H9 (cell line): ENCODE measurements at regions not wholly inside any gene's neighbourhood (a gene's known extent, or its start where the extent isn't known, plus 50 kb on each side); places are given as distances from the start of the nearest gene placed in this dataset.

ENCODE experiments used
- DNase-seq: peaks from one replicate; pipeline ENCODE4 v3.0.0-alpha.2; 2017
- H2AFZ ChIP-seq: one replicate; pipeline ENCODE4 v1.6.1; 2013; ENCODE audit warnings: mild to moderate bottlenecking, low read length, control low read depth, moderate library complexity
- H2AK5ac ChIP-seq: 2 replicates; pipeline ENCODE4 v1.6.1; 2013; ENCODE audit warnings: low read length, control low read depth, mixed read lengths; ENCODE audit not compliant: insufficient read length
- H2BK120ac ChIP-seq: one replicate; pipeline ENCODE4 v1.6.1; 2013; ENCODE audit warnings: low read depth, mild to moderate bottlenecking, low read length, control low read depth, inconsistent platforms; ENCODE audit not compliant: poor library complexity, severe bottlenecking
- H2BK12ac ChIP-seq: 2 replicates; pipeline ENCODE4 v1.6.1; 2013; ENCODE audit warnings: low read length, control low read depth, mixed read lengths, low read depth; ENCODE audit not compliant: insufficient read length
- H2BK15ac ChIP-seq: 2 replicates; pipeline ENCODE4 v1.6.1; 2013; ENCODE audit warnings: low read depth, low read length, control low read depth
- H2BK20ac ChIP-seq: one replicate; pipeline ENCODE4 v1.6.1; 2013; ENCODE audit warnings: low read depth, mild to moderate bottlenecking, low read length, control low read depth, inconsistent platforms; ENCODE audit not compliant: poor library complexity, severe bottlenecking
- H2BK5ac ChIP-seq: 2 replicates; pipeline ENCODE4 v1.6.1; 2013; ENCODE audit warnings: low read length, control low read depth, mixed read lengths; ENCODE audit not compliant: insufficient read length
- H3K14ac ChIP-seq: 2 replicates; pipeline ENCODE4 v1.6.1; 2013; ENCODE audit warnings: low read length, control low read depth; ENCODE audit not compliant: insufficient read depth
- H3K18ac ChIP-seq: 2 replicates; pipeline ENCODE4 v1.6.1; 2013; ENCODE audit warnings: low read depth, mild to moderate bottlenecking, mixed read lengths, low read length, control low read depth; ENCODE audit not compliant: insufficient read length
- H3K23ac ChIP-seq: 2 replicates; pipeline ENCODE4 v1.6.1; 2013; ENCODE audit warnings: low read length, control low read depth, mixed read lengths, low read depth; ENCODE audit not compliant: insufficient read length
- H3K23me2 ChIP-seq: 2 replicates; pipeline ENCODE4 v1.6.1; 2013; ENCODE audit warnings: low read depth, mild to moderate bottlenecking, mixed read lengths, low read length, control low read depth; ENCODE audit not compliant: insufficient read length, poor library complexity, severe bottlenecking
- H3K27ac ChIP-seq: 2 replicates; pipeline ENCODE4 v1.5.1; 2013; ENCODE audit warnings: low read length, control low read depth, mixed read lengths, low read depth; ENCODE audit not compliant: insufficient read length
- H3K27me3 ChIP-seq: 2 replicates; pipeline ENCODE4 v1.6.1; 2013; ENCODE audit warnings: low read length, control low read depth, inconsistent platforms; ENCODE audit not compliant: insufficient read depth
- H3K4ac ChIP-seq: 2 replicates; pipeline ENCODE4 v1.6.1; 2013; ENCODE audit warnings: low read depth, mild to moderate bottlenecking, control low read depth, inconsistent platforms, low read length, moderate library complexity
- H3K4me1 ChIP-seq: 2 replicates; pipeline ENCODE4 v1.6.1; 2013; ENCODE audit warnings: low read length, control low read depth, inconsistent platforms; ENCODE audit not compliant: insufficient read depth
- H3K4me2 ChIP-seq: 2 replicates; pipeline ENCODE4 v1.6.1; 2013; ENCODE audit warnings: low read length, control low read depth, mixed read lengths; ENCODE audit not compliant: insufficient read length, insufficient read depth
- H3K56ac ChIP-seq: 2 replicates; pipeline ENCODE4 v1.6.1; 2013; ENCODE audit warnings: low read depth, mild to moderate bottlenecking, mixed read lengths, low read length, control low read depth; ENCODE audit not compliant: insufficient read length
- H3K79me1 ChIP-seq: 2 replicates; pipeline ENCODE4 v1.6.1; 2013; ENCODE audit warnings: low read depth, mild to moderate bottlenecking, moderate library complexity, low read length, control low read depth, inconsistent platforms; ENCODE audit not compliant: insufficient read depth, poor library complexity, severe bottlenecking
- H3K79me2 ChIP-seq: 2 replicates; pipeline ENCODE4 v1.6.1; 2013; ENCODE audit warnings: low read length, control low read depth, inconsistent platforms; ENCODE audit not compliant: insufficient read depth
- H3K9ac ChIP-seq: 2 replicates; pipeline ENCODE4 v1.6.1; 2013; ENCODE audit warnings: low read length, control low read depth, mixed read lengths; ENCODE audit not compliant: insufficient read length; ENCODE audit errors: extremely low read depth
- H3K9me3 ChIP-seq: one replicate; pipeline ENCODE4 v1.6.1; 2013; ENCODE audit warnings: low read depth, low read length, inconsistent platforms; ENCODE audit not compliant: control insufficient read depth
- H3T11ph ChIP-seq: one replicate; pipeline ENCODE4 v1.6.1; 2013; ENCODE audit warnings: mild to moderate bottlenecking, low read length, control low read depth, inconsistent platforms
- H4K20me1 ChIP-seq: one replicate; pipeline ENCODE4 v1.6.1; 2013; ENCODE audit not compliant: control insufficient read depth, insufficient read length, insufficient read depth
- H4K5ac ChIP-seq: 2 replicates; pipeline ENCODE4 v1.6.1; 2013; ENCODE audit warnings: low read depth, mild to moderate bottlenecking, mixed read lengths, low read length, control low read depth; ENCODE audit not compliant: insufficient read length
- H4K8ac ChIP-seq: replicated peaks from 2 replicates; pipeline ENCODE4 v1.6.1; 2013; ENCODE audit warnings: low read length, control low read depth, mixed read lengths, low read depth; ENCODE audit not compliant: insufficient read length
- H4K91ac ChIP-seq: 2 replicates; pipeline ENCODE4 v1.6.1; 2013; ENCODE audit warnings: low read depth, mild to moderate bottlenecking, moderate library complexity, mixed read lengths, low read length, control low read depth; ENCODE audit not compliant: insufficient read length
- H3K27ac Mint-ChIP-seq, 3 experiments: 2 replicates in 2 of 3; 3 replicates in 1 of 3; pipeline ENCODE4 v1.8.0; 2020 to 2021; ENCODE audit warnings: mixed read lengths in 3 of 3, mild to moderate bottlenecking in 1 of 3, moderate library complexity in 1 of 3
- H3K27me3 Mint-ChIP-seq: 2 replicates; pipeline ENCODE4 v1.8.0; 2021; ENCODE audit warnings: low read depth, mild to moderate bottlenecking, moderate library complexity, mixed read lengths
- H3K36me3 Mint-ChIP-seq, 3 experiments: 2 replicates in 2 of 3; 3 replicates in 1 of 3; pipeline ENCODE4 v1.8.0; 2020 to 2021; ENCODE audit warnings: low read depth in 3 of 3, mixed read lengths in 3 of 3; ENCODE audit not compliant: insufficient read depth in 1 of 3
- H3K4me1 Mint-ChIP-seq, 2 experiments: 2 replicates each; pipeline ENCODE4 v1.8.0; 2020; ENCODE audit warnings: mixed read lengths in 2 of 2
- H3K4me3 Mint-ChIP-seq, 2 experiments: 2 replicates in 1 of 2; 3 replicates in 1 of 2; pipeline ENCODE4 v1.8.0; 2020 to 2021; ENCODE audit warnings: mild to moderate bottlenecking in 2 of 2, mixed read lengths in 2 of 2, moderate library complexity in 1 of 2
- H3K9me3 Mint-ChIP-seq, 2 experiments: 2 replicates in 1 of 2; 3 replicates in 1 of 2; pipeline ENCODE4 v1.8.0; 2020; ENCODE audit warnings: mild to moderate bottlenecking in 2 of 2, mixed read lengths in 2 of 2, moderate library complexity in 1 of 2
- CTCF ChIP-seq: fragments of 200-600 bp; sonication (generic); conservative IDR thresholded peaks from 3 replicates; pipeline ENCODE4 v1.8.0; 2021; ENCODE audit warnings: antibody characterized with exemption, mild to moderate bottlenecking

DNA sequence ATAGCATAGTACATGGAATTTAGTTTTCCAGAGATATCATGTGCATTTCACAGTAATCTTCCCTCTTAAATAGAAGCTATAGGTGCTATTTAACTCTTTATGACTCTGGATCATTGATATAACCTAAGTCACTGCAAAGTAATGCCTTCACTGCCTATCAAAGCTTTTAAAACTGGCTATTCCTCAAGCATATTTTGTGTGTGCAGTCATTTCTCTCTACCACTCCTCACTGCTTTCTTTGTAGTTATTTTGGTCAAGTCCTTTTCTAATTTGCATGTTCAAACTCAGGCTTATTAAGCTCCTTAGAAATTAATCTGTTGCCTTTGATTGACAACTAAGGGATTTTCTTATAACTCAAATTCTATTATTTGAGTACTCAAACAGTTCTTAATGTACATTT is 79.4 kb upstream of the PLEKHG7 start:
- Histone ChIP-seq H3K4me1 (no peaks in the 10 kb centered on the region), H3T11ph (no peak overlapping the region), H2AFZ (no peak overlapping the region), H4K8ac (no peak overlapping the region), H2BK12ac (no peak overlapping the region), H2AK5ac (no peak overlapping the region), H3K9ac (no peak overlapping the region), H4K5ac (no peak overlapping the region), H3K14ac (no peak overlapping the region), H3K4me2 (no peak overlapping the region), H3K56ac (no peak overlapping the region), H2BK5ac (no peak overlapping the region), H3K23ac (no peak overlapping the region), H3K27ac (no peak overlapping the region), H3K79me1 (no peaks in the 10 kb centered on the region), H3K4ac (no peak overlapping the region), H3K18ac (no peak overlapping the region), H3K79me2 (no peaks in the 10 kb centered on the region), H2BK120ac (no peak overlapping the region), H4K91ac (no peak overlapping the region), H2BK20ac (no peak overlapping the region), H4K20me1 (no peaks in the 10 kb centered on the region), H3K9me3 (no peaks in the 10 kb centered on the region), H2BK15ac (no peak overlapping the region), H3K27me3 (no peaks in the 10 kb centered on the region), H3K23me2 (no peaks in the 10 kb centered on the region)
- 0 out of 5 replicates have a peak, but pooled peaks cover 0 to 4% of the 10 kb centered on the region in 2 experiments for H3K9me3 Mint-ChIP-seq
- no peak for TF ChIP-seq CTCF
- H3K4me3 Mint-ChIP-seq, result no peak overlapping the region
- H3K36me3 Mint-ChIP-seq, result no peaks in the 10 kb centered on the region
- H3K4me1 Mint-ChIP-seq, result no peaks in the 10 kb centered on the region
- no peaks in the 10 kb centered on the region for H3K27me3 Mint-ChIP-seq
- DNase-seq, result no peak
- H3K27ac Mint-ChIP-seq, result no peak overlapping the region
